ENCODE measurements at regions not wholly inside any gene's neighbourhood (a gene's known extent, or its start where the extent isn't known, plus 50 kb on each side); places are given as distances from the start of the nearest gene placed in this dataset.
A peak's percentile ranks its signal among the peaks of the same experiment; 100 is the strongest.

DNA sequence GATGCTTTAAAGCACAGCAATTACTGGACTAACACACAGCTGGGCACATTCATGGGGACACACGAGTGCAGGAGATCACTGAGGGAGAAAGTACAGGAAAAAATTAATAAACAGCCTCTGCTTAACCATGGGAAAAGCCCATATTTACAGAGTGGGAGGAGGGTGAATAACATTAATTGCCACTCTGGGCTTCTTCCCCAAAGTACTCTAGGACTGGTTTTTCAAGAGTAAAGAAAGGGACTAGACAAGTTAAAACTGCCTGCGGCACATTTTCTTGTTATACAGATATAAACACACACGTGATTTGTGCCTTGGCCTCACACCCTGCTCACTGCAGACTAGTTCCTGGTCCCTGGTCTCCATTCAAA, 179.7 kb upstream of the TET2 start:
- no peak for DNase-seq

DNA sequence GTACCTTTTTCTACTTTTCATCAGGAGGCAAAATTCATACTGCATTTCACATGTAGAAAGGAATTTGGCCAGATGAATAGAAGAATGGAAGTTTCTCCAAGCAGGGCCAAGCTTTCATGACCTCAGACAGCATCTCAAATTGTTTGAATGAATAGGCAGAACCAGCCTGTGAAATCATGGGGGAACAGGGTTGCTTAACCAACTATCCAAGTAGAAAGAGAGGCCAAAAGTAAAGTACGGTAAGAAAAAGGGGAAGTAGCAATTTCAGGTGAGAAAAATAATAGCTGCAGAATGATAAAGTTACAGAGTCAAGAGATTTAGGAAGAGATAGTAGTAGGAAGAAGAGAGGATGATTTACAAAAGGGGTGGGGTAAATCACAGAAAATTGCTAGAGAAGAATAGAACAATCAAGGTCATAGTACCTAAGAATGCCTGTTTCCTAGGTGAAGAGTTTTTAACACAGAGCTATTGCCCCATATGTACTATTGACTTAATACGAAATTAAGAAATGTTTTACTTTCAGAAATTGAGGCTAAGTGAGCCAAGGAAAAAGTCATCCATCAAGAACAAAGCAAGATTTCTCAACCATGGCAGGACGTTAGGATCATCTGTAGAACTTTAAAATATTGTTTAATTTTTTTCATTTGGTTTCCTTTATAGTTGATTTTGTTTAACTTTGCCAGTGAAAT, 177.1 kb upstream of the TET2 start:
- DNase-seq: peak; percentile 10

DNA sequence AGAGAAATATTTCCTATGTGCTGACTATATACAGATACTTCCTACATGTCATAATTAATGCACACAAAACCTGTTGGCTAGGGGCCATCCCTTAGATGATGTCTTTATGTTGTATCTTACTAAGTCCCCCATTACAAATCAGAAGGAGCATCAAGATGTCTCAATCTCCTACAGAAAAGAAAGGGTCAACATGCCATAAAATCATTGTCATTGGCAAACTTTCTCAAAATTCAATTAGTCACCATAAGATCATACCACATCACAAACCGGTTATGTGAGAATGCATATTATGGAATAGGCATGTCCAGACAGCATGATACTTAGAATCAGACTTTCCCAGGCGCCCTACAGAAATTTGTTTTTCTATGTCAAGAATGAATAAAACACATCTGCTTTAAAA, 175.2 kb upstream of the TET2 start:
- DNase-seq: no peak

DNA sequence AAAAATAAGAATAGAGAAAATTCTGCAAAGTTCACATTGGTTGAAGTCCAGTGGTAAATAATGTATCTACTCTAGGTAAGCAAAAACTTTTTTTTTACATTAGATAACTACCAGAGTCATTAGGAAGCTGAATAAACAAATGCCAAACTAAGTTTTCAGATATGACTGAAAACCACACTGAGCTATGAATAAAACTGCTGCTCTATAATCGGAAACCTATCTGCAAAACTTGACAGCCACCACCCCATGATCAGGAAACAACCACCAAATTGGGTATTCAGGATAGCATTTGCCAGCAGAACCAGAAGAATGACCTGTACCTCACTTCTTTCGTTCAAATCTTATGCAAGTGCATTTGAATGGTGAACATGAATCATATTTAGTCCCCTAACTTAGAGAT, 173.0 kb upstream of the TET2 start:
- no peak for DNase-seq

DNA sequence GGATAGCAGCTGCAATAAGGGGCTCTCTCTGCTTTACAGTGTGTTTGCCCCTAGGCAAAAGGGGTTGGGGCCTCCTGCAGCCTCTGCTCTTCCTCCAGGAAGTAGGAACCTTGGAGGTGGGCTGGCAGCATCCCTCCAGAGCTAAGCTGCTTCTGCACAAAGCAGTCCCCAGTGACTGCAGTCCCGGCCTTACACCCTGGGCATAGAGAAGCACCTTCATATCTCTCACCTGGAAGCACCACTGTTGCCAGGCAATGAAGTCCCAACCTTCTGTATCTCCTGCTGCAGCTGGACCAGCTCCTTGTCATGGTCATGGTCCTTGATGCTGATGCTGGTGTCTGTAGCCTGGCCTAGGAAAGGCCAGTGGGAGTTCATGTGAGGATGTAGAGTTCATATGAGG, 171.1 kb upstream of the TET2 start:
- DNase-seq: no peak

DNA sequence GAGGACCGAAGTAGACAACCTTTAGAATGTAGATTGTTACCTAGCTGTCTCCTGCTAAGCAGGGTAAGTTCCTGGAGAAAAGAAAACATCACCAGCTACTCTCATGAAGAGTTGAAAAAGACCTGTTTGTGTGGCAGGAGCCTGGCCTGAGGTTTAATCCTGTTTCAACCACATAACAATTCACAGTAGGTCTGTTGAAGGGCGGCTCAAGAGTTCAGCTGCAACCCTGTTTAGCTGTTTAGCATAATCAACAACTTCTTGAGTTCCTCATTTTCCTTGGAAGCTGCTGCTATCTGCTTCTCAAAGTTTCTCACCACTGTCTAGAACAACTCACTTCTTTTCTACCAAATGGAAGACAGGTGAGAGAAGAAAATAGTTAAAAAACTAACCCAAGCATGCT, 170.4 kb upstream of the TET2 start:
- DNase-seq: peak; percentile 20

DNA sequence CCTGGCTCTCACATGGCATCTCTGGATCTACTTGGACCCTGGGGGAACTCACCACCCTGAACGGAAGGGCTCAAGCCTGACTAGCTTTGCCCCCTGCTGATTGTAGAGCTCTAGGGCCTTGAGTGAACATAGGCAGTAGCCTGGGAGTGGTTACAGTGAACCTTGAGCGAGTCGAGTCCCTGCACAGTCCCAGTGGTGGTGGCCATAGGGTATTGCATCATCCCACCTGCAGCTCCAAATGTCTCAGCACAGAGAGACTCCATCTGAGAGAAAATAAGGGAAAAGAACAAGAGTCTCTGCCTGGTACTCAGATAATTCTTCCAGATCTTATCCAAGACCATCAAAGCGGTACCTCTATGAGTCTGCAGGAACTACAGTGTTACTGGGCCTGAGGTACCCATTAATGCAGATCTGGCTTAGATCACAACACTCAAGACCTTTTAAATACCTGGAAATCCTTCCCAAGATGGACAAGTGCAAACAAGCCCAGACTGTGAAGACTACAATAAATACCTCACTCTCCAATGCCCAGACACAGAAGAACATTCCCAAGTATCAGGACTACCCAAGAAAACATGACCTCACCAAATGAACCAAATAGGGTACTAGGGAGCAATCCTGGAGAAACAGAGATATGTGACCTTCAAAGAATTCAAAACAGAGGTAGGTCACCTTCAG, 167.5 kb upstream of the TET2 start:
- DNase-seq: no peak

DNA sequence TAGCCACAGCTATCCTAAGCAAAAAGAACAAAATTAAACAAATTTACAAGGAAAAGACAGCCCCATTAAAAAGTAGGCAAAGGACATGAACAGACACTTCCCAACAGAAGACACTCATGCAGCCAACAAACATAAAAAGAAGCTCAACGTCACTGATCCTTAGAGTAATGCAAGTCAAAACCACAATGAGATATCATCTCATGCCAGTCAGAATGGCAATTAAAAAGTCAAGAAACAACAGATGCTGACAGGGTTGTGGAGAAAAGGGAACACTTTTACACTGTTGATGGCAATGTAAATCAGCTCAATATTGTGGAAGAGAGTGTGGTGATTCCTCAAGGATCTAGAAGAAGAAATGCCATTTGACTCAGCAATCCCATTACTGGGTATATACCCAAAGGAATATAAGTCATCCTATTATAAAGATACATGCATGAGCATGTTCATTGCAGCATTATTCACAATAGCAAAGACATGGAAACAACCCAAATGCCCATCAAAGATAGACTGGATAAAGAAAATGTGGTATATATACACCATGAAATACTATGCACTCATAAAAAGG, 163.0 kb upstream of the TET2 start:
- peak; percentile 65 for DNase-seq

DNA sequence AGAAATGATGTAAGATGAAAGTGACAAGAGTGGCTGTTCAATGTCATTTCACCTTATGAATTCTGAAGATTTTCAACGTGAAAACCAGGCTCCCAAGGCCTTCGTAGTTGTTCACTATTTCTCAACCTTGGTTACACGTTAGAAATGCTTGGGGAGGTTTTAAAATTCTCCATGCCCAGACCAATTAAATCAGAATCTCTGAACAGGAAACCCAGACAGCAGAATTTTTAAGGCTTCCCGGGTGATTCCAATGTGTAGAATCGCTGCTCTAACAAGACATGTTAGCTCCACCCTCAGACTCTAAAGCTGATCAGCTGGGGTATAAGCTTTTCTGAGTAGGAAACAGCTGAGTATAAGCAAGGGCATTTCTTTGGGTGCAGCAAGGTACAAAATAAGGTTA, 160.4 kb upstream of the TET2 start:
- DNase-seq: no peak

DNA sequence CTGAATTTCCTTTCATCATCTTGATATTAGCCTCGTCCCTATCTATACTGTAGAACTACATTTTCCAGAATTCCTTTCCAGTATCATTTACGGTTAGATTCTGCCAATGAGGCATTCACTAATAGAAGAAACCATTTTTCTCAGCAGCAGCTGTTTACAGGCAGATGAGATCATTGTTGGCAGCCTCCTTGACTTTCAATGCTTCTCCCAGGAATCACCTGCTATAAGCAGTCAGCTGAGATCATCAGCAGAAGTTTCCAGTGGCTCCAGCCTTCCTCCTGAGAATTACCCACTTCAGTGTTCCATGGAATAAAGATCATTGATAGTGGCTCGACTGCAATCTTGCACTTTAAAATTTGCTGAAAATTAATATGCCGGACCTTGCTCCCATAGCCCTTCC, 157.3 kb upstream of the TET2 start:
- no peak for DNase-seq

DNA sequence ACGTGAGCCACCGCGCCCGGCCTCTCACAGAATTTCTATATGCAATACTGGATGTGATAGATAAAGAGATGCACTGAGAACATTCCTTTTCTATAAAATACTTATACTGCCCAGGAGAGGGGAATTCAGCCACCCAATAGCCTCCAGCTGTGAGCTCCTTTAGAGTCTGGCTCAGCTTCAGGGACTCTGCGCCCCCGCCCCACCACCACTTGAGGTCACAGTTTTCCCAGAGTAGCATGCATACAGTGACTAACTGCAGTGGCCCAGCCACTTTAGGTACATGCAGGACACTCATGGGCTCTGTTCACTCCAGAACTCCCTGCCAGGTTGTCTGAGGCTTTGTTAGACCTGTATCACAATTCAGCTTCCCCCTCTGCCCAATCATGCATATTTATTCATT, 144.4 kb upstream of the TET2 start:
- DNase-seq: no peak

DNA sequence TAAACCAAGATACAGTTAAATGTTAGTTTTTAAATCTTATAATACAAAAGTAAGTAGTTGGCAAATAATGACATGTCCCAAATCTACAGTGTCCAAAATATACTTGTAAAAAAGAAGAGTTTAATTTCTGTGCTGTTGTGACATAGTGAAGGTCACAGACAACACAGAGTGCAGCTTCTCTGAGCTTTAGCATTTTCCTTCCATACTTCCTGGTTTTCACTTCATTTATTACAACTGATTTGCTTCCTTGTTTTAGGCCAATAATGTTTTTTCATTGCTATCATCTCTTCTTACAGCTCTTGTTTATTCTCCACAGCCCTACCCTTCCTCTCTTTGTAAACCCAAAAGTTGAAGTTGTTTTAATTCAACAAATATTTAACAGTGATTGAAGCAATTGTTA, 132.4 kb upstream of the TET2 start:
- DNase-seq: peak; percentile 32

DNA sequence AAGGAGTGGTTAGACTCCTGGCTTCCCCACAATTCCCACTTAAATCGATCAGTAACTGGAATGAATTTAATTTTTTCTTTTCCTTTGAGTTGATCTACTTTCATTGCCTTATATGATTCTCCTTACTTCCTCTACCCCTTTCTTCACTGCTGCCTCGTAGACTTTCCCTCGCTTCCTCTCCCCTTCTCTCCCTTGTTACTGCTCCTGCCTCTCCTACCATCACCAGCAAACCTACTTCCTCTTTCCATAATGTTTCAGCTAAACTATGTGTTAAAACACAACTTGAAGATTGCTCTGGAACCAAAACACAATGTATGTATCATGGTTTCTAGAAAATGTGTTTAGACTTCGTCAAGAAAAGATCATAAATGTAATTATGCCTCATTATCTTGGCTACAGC, 132.0 kb upstream of the TET2 start:
- peak; percentile 56 for DNase-seq

DNA sequence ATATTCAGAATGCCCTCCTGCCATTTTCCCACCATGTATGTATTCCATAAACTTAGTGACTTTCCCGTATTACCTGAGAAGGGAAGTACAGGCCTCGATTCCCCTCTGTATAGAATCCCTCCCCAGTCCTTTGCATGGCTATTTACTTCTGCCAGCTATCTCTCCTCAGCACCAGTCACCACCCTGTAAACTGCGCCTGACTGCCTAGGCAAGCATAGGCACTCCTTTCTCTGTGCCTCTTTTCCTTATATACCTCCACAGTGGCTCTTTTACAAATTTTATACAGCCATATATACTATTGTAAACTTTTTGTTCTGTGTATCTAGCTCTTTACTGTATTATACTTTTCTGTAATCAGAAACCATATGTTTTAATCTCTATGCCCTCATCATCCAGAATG, 130.9 kb upstream of the TET2 start:
- DNase-seq: no peak

DNA sequence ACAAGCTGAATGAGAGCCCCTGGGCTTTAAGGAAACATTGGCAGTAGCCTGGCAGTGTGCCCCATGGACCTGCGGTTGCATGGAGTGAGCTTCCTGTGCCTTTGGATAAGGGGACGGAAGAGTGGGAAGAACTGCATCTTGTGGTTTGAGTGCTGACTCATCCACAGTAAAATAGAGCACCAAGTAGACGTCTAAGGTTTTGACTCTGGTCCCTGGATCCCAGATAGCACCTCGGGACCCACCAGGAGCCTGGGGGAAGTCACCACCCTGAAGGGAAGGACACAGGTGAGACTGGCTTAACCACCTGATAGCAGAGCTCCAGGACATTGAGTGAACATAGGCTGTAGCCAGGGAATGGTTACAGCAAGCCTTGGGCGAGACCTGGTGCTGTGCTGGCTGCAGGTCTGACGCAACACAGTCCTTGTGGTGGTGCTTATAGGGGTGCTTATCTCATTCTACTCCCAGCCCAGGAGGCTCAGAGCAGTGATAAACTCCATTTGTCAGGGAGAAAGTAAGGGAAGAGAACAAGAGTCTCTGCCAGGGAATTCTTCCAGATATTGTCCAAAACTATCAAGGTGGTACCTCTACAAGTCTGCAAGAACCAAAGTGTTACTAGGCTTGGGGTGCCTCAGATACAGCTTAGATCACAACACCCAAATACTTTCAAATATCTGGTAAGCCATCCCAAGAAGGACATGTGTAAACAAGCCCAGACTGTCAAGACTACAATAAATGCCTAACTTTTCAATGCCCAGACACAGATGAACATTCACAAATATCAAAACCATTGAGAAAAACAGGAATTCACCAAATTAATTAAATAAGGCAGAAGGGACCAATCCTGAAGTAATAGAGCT, 123.6 kb upstream of the TET2 start:
- peak; percentile 90 for DNase-seq

DNA sequence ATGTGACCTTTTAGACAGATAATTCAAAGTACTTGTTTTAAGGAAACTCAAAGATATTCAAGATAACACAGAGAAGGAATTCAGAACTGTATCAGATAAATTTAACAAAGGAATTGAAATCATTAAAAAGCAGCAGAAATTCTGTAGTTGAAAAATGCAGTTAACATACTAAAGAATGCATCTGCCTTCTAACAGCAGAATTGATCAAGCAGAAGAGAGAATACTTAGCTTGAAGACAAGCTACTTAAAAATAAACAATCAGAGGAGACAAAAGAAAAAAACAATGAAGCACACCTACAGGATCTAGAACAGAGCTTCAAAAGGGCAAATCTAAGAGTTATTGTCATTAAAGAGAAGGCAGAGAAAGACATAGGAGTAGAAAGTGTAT, 123.0 kb upstream of the TET2 start:
- DNase-seq: no peak

DNA sequence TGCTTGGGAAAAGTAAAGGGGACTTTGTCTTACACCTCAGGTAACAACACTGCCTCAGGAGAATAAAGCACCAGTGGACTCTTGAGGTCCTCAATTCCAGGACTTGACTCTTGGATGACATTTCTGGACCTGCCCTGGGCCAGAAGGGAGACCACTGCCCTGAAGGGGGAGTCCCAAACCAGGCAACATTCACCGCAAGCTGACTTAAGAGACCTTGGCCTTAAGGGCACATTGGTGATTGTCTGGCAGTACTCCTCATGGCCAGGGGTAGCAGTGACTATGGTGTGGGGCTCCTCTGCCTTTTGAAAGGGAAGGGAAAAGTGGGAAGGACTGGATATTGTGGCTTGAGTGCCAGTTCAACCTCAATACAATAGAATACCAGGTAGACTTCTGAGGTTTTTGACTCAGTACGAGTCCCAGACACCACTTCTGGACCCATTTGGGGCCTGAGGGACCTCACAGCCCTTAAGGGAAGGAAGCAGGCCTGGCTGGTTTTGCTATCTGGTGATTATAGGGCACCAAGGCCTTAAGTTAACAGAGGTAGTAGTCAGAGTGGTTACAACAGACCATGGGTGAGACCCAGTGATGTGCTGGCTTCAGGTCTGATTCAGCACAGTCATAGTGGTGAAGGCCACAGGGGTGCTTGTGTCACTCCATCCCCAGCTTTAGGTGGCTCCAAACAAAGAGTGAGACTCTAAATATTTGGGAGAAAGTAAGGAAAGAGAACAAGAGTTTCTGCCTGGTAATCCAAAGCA, 121.2 kb upstream of the TET2 start:
- DNase-seq: no peak

DNA sequence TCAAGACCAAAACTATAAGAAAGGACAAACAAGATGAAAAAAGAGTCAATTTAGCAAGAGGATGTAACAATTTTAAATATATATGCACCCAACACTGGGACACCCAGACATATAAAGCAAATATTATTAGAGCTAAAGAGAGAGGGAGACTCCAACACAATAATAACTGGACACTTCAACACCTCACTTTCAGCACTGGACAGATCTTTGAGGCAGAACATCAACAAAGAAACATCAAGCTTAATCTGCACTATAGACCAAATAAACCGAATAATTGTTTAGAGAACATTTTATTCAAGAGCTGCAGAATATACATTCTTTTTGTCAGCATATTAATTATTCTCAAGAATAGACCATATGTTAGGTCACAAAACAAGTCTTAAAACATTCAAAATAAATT, 109.7 kb upstream of the TET2 start:
- DNase-seq: no peak

DNA sequence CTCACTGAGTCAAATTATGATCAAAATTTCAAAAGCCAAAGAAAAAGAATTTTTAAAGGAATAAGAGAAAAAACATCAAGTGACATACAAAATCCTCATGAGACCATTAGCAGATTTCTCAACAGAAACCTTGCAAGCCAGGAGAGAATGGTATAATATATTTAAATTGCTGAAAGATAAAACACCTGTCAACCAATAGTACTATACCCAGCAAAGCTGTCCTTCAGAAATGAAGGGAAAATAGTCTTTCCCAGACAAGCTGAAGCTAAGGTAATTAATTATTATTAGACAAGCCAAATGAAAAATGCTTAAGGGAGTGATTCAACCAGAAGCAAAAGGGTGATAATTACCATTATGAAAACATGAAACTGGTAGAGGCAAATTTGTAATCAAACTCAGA, 104.2 kb upstream of the TET2 start:
- no peak for DNase-seq

DNA sequence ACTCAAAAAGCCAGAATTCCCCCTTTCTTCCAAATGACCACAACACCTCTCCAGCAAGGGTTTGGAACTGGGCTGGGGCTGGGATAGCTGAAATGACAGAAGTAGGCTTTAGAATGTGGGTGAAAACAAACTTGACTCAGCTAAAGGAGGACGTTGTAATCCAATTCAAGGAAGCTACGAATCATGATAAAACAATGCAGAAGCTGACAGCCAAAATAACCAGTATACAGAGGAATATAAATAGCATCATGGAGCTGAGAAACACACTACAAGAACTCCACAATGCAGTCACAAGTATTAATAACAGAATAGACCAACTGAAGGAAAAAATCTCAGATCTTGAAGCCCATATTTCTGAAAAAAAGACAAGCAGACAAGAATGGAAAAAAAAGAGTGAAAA, 95.8 kb upstream of the TET2 start:
- no peak for DNase-seq

DNA sequence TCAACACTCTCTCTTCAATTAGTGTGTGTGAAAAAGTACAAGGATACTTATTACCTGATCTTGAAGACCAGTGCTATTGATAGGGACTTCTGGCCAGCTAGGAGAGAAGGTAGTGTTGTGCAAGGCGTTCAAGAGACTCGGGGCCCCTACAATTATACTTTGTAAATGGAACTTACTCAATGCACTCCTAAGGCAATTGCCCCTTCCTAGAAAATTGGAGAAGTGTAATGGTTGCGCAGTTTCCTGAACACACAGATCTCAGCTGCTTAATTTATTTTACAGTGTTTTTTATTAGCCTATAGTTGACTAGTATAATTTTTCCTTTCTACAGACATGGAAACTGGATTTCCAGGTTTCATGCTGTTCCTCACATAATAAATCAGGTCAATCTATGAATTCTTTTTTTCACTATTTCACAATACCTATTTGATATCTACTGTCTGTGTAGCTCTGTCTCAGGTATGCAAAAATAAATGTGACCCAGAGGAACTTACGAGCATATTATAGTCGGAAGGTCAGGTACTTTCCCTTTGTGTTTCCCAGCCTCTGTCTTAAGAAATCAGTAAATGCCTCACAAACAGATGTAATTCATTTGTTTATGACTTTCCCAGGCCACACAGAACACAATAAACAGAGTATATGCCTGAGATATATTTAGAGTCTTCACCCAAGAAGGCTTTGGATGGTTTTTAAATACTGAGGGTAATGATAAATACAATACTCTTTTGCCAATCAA, 89.1 kb upstream of the TET2 start:
- DNase-seq: no peak

DNA sequence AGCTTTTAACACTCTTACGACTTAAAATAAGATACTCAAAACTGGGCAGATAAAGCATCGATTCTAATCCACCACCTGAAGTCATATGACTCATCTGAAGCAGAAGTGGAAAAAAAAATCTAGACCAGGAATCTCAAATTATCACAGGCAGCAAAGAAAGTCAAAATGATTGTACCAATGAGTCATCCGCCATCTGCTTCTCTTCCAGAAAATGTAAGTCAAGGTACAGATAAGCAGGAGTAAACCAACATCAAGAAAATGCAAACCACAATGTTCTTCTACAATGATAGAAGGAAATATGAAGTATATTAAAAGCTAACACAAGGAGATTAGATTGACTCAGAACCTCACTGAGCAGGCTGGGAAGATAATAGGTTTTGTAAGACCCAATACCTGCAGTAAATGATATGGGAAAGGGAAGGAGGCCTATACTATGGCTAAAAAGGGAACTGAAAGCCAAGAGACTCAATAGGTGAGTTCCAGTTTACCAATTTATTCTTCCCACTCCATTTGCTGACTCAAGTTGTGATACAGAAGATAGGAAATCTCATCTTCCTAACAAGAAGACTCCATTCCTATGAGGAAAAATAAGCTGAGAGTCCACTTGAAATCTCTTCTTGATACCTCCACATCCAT, 88.4 kb upstream of the TET2 start:
- peak; percentile 85 for DNase-seq

Data from OCI-M1 (cell line).